ENCODE measurements at regions not wholly inside any gene's neighbourhood (a gene's known extent, or its start where the extent isn't known, plus 50 kb on each side); places are given as distances from the start of the nearest gene placed in this dataset.

GRCh38 chr11:115672999-115673411 lies 168.8 kb upstream of the CADM1 start:
- Histone ChIP-seq H3K4me3 (ENCODE audit: low read depth, low read length) (no peak overlapping the region), H3K27me3 (replicated peaks; ENCODE audit: control insufficient read depth, insufficient read depth, low read length) (no peaks in the 10 kb centered on the region), H3K9me3 (no peaks in the 10 kb centered on the region), H3K36me3 (ENCODE audit: control insufficient read depth, insufficient read depth, low read length) (no peaks in the 10 kb centered on the region), H3K4me1 (no peaks in the 10 kb centered on the region)
- Mint-ChIP-seq H3K4me1 (ENCODE audit: low read depth, unreplicated experiment) (peaks cover 6% of the 10 kb centered on the region), H3K27ac (ENCODE audit: unreplicated experiment) (no peak overlapping the region), H3K36me3 (ENCODE audit: insufficient read depth, unreplicated experiment) (no peaks in the 10 kb centered on the region), H3K27me3 (ENCODE audit: insufficient read depth, unreplicated experiment) (peaks cover 2% of the 10 kb centered on the region), H3K4me3 (ENCODE audit: unreplicated experiment) (no peak overlapping the region), H3K9me3 (ENCODE audit: unreplicated experiment) (no peaks in the 10 kb centered on the region)
- ChIA-PET CTCF (no interaction called here), POLR2A (no interaction called here)
- intact Hi-C loops (cut with micrococcal nuclease; ENCODE audit: unreplicated experiment) = loop anchor here (10.0 kb wide), 1 partner anchor 168 kb away; the partner anchor contains the start of gene CADM1
- TF ChIP-seq, protein P1, sequence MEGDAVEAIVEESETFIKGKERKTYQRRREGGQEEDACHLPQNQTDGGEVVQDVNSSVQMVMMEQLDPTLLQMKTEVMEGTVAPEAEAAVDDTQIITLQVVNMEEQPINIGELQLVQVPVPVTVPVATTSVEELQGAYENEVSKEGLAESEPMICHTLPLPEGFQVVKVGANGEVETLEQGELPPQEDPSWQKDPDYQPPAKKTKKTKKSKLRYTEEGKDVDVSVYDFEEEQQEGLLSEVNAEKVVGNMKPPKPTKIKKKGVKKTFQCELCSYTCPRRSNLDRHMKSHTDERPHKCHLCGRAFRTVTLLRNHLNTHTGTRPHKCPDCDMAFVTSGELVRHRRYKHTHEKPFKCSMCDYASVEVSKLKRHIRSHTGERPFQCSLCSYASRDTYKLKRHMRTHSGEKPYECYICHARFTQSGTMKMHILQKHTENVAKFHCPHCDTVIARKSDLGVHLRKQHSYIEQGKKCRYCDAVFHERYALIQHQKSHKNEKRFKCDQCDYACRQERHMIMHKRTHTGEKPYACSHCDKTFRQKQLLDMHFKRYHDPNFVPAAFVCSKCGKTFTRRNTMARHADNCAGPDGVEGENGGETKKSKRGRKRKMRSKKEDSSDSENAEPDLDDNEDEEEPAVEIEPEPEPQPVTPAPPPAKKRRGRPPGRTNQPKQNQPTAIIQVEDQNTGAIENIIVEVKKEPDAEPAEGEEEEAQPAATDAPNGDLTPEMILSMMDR (IDR thresholded peaks at IDR 0.05; ENCODE audit: insufficient read depth in 1 of 2, low read depth in 1 of 2, low read length in 1 of 2, severe bottlenecking in 1 of 2, unreplicated experiment in 1 of 2) = no peak
- DNase-seq = no peak
- BruUV-seq (replicated peaks) = no TSS peak

DNA sequence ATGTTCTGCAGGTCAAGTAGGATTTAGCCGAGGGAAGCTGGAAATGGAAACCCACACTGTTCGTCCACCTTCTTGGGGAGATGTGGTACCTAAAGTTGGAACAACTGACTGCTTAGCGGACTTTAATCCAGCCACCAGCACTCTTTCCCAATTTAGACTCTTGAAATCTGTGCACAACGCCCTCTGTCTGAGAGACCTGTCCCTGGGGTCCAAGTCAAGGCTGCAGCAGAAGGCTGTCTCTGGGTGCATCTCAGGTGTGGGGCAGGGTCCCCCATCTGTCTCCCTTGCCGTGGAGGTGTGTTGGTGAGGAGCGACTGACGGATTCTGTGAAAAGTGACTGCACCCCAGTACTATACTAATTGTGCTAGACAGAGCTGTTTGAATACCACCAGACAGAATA lies 168.2 kb upstream of the CADM1 start:
- H3K27ac Mint-ChIP-seq (ENCODE audit: unreplicated experiment) = no peak overlapping the region
- TF ChIP-seq, protein P1 (IDR thresholded peaks at IDR 0.05; ENCODE audit: insufficient read depth in 1 of 2, low read depth in 1 of 2, low read length in 1 of 2, severe bottlenecking in 1 of 2, unreplicated experiment in 1 of 2) = peak in 1 of 2 experiments; percentile 20
- peaks cover 6% of the 10 kb centered on the region for H3K4me1 Mint-ChIP-seq (ENCODE audit: low read depth, unreplicated experiment)
- DNase-seq = no peak
- H3K9me3 ChIP-seq = no peaks in the 10 kb centered on the region
- H3K4me3 Mint-ChIP-seq (ENCODE audit: unreplicated experiment) = no peak overlapping the region
- ChIA-PET CTCF (no interaction called here), POLR2A (no interaction called here)
- no peaks in the 10 kb centered on the region for H3K27me3 ChIP-seq (replicated peaks; ENCODE audit: control insufficient read depth, insufficient read depth, low read length)
- H3K9me3 Mint-ChIP-seq (ENCODE audit: unreplicated experiment) = no peaks in the 10 kb centered on the region
- no TSS peak for BruUV-seq (replicated peaks)
- intact Hi-C loops (cut with micrococcal nuclease; ENCODE audit: unreplicated experiment) = loop anchor here (10.0 kb wide), 1 partner anchor 168 kb away; the partner anchor contains the start of gene CADM1
- no peak overlapping the region for H3K4me3 ChIP-seq (ENCODE audit: low read depth, low read length)
- H3K27me3 Mint-ChIP-seq (ENCODE audit: insufficient read depth, unreplicated experiment) = peaks cover 2% of the 10 kb centered on the region
- no peaks in the 10 kb centered on the region for H3K36me3 Mint-ChIP-seq (ENCODE audit: insufficient read depth, unreplicated experiment)
- H3K4me1 ChIP-seq = no peaks in the 10 kb centered on the region
- H3K36me3 ChIP-seq (ENCODE audit: control insufficient read depth, insufficient read depth, low read length) = no peaks in the 10 kb centered on the region

DNA sequence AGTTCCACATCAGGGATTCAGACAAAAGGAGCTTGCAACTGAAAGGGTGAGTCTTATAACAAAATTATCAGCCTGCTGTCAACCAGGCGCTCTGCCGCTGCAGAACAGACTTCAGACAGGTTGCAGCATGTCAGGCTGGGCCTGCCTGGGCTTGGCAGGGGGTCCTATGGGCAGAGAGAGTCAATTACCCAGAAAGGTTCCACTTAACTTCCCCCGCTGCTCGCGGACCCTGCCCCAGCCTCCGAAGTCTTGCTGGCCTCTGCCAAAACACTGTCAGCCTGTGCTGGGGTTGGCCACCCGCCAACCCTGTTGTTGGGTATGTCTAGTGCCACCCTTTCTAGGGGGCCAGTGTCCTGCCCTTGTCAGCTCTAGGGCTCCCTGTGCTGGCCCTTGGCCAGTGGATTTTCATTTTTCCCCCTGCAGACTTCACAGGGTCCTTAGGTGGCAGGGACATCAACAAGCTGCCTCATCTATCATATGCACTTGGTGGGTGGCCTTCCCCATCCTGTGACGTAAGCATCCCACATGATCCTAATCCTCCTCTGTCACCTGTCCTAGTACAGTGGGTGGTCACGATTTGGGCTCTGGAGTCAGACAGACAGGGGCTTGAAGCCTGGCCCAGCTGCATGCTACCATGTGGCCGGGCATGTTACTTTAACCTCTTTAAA lies 166.5 kb upstream of the CADM1 start:
- Mint-ChIP-seq H3K27me3 (ENCODE audit: insufficient read depth, unreplicated experiment) (peaks cover 6% of the 10 kb centered on the region), H3K4me3 (ENCODE audit: unreplicated experiment) (no peak overlapping the region), H3K36me3 (ENCODE audit: insufficient read depth, unreplicated experiment) (no peaks in the 10 kb centered on the region), H3K9me3 (ENCODE audit: unreplicated experiment) (no peaks in the 10 kb centered on the region), H3K4me1 (ENCODE audit: low read depth, unreplicated experiment) (no peaks in the 10 kb centered on the region), H3K27ac (ENCODE audit: unreplicated experiment) (no peak overlapping the region)
- Histone ChIP-seq H3K36me3 (ENCODE audit: control insufficient read depth, insufficient read depth, low read length) (no peaks in the 10 kb centered on the region), H3K9me3 (no peaks in the 10 kb centered on the region), H3K27me3 (replicated peaks; ENCODE audit: control insufficient read depth, insufficient read depth, low read length) (no peaks in the 10 kb centered on the region), H3K4me3 (ENCODE audit: low read depth, low read length) (no peak overlapping the region), H3K4me1 (no peaks in the 10 kb centered on the region)
- ChIA-PET CTCF (interaction anchor here (0.5 to 0.6 kb wide), 2 partner anchors 8 to 362 kb away, joined by 3 read pairs; no protein-coding TSS in a partner anchor), POLR2A (no interaction called here)
- BruUV-seq (replicated peaks) = no TSS peak
- TF ChIP-seq, protein P1 (IDR thresholded peaks at IDR 0.05; ENCODE audit: insufficient read depth in 1 of 2, low read depth in 1 of 2, low read length in 1 of 2, severe bottlenecking in 1 of 2, unreplicated experiment in 1 of 2) = no peak
- intact Hi-C loops (cut with micrococcal nuclease; ENCODE audit: unreplicated experiment) = loop anchor here (10.0 kb wide), 1 partner anchor 166 kb away; the partner anchor contains the start of gene CADM1
- DNase-seq = no peak

Data from Caco-2 (cell line).